ENCODE measurements at regions not wholly inside any gene's neighbourhood (a gene's known extent, or its start where the extent isn't known, plus 50 kb on each side); places are given as distances from the start of the nearest gene placed in this dataset.

DNA sequence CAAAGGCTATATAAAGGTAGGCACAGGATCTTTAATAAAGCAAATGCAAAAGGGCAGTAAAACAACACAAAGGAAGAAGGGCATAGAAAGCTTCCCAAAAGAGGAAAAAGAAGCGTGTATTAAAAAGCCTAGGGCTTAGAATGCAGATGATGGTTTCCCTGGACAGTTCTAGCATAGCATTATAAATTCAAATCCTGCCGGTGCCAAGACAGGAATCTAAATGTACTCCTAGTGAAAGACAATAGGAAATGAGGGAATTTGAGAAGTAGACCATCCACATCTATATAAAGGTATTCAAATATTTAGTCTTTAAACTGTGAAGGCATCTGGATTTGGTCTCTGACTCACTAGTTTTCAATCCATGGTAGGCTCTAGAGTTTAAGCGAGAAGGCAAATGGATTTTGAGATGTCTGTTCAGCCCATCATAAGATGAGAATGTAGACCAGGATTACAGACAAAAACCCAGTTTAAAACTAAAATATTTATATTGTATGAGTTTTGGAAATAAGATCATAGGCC lies 431.8 kb downstream of the TBL1XR1 start:
- Histone ChIP-seq H2AK5ac (ENCODE audit: insufficient read length, low read length) (no peak overlapping the region), H4K5ac (ENCODE audit: insufficient read length, low read depth, low read length) (no peak overlapping the region), H2BK12ac (ENCODE audit: insufficient read length, low read depth, low read length) (no peak overlapping the region), H4K20me1 (ENCODE audit: control insufficient read depth, insufficient read depth, insufficient read length) (no peaks in the 10 kb centered on the region), H3K9ac (ENCODE audit: extremely low read depth, insufficient read length, low read length) (no peak overlapping the region), H2AFZ (ENCODE audit: low read length) (no peak overlapping the region), H2BK15ac (ENCODE audit: low read depth, low read length) (no peak overlapping the region), H3K79me2 (ENCODE audit: insufficient read depth, low read length) (no peaks in the 10 kb centered on the region), H2BK20ac (ENCODE audit: low read depth, low read length, poor library complexity, severe bottlenecking) (no peak overlapping the region), H3K9me3 (ENCODE audit: control insufficient read depth, low read depth, low read length) (no peaks in the 10 kb centered on the region), H3K4ac (ENCODE audit: low read depth, low read length) (no peak overlapping the region), H3K23me2 (ENCODE audit: insufficient read length, low read depth, low read length, poor library complexity, severe bottlenecking) (no peaks in the 10 kb centered on the region), H2BK5ac (ENCODE audit: insufficient read length, low read length) (no peak overlapping the region), H3K4me2 (ENCODE audit: insufficient read depth, insufficient read length, low read length) (no peak overlapping the region), H3K79me1 (ENCODE audit: insufficient read depth, low read depth, low read length, poor library complexity, severe bottlenecking) (no peaks in the 10 kb centered on the region), H4K91ac (ENCODE audit: insufficient read length, low read depth, low read length) (no peak overlapping the region), H3K23ac (ENCODE audit: insufficient read length, low read depth, low read length) (no peak overlapping the region), H3K27ac (ENCODE audit: insufficient read length, low read depth, low read length) (no peak overlapping the region), H3K56ac (ENCODE audit: insufficient read length, low read depth, low read length) (no peak overlapping the region), H3T11ph (ENCODE audit: low read length) (no peak overlapping the region), H4K8ac (replicated peaks; ENCODE audit: insufficient read length, low read depth, low read length) (no peak overlapping the region), H2BK120ac (ENCODE audit: low read depth, low read length, poor library complexity, severe bottlenecking) (no peak overlapping the region), H3K14ac (ENCODE audit: insufficient read depth, low read length) (no peak overlapping the region), H3K18ac (ENCODE audit: insufficient read length, low read depth, low read length) (no peak overlapping the region), H3K4me1 (ENCODE audit: insufficient read depth, low read length) (no peaks in the 10 kb centered on the region), H3K27me3 (ENCODE audit: insufficient read depth, low read length) (no peaks in the 10 kb centered on the region)
- no peaks in the 10 kb centered on the region for H3K4me1 Mint-ChIP-seq
- peaks cover 9 to 10% of the 10 kb centered on the region in 2 experiments; a peak in 3 of 5 replicates for H3K9me3 Mint-ChIP-seq
- H3K27me3 Mint-ChIP-seq (ENCODE audit: low read depth) = no peaks in the 10 kb centered on the region
- H3K4me3 Mint-ChIP-seq = no peak overlapping the region
- peaks cover 0 to 17% (median 2%) of the 10 kb centered on the region in 3 experiments; a peak in 5 of 7 replicates for H3K36me3 Mint-ChIP-seq (ENCODE audit: insufficient read depth in 1 of 3, low read depth in 3 of 3)
- no peak for TF ChIP-seq CTCF (conservative IDR thresholded peaks at IDR 0.05)
- no peak for DNase-seq
- WGBS (ENCODE audit: extremely low coverage, insufficient read length, low lambda C conversion rate) = no CpG with 5 or more reads among the region's 3 CpGs
- no peak overlapping the region for H3K27ac Mint-ChIP-seq

Measured in H9 (cell line).